ENCODE measurements at regions not wholly inside any gene's neighbourhood (a gene's known extent, or its start where the extent isn't known, plus 50 kb on each side); places are given as distances from the start of the nearest gene placed in this dataset.
"Not testable (repeated sequence)": the region's sequence is repeated elsewhere in the genome, so short reads cannot be mapped to it uniquely, and the experiment has no call there.

DNA sequence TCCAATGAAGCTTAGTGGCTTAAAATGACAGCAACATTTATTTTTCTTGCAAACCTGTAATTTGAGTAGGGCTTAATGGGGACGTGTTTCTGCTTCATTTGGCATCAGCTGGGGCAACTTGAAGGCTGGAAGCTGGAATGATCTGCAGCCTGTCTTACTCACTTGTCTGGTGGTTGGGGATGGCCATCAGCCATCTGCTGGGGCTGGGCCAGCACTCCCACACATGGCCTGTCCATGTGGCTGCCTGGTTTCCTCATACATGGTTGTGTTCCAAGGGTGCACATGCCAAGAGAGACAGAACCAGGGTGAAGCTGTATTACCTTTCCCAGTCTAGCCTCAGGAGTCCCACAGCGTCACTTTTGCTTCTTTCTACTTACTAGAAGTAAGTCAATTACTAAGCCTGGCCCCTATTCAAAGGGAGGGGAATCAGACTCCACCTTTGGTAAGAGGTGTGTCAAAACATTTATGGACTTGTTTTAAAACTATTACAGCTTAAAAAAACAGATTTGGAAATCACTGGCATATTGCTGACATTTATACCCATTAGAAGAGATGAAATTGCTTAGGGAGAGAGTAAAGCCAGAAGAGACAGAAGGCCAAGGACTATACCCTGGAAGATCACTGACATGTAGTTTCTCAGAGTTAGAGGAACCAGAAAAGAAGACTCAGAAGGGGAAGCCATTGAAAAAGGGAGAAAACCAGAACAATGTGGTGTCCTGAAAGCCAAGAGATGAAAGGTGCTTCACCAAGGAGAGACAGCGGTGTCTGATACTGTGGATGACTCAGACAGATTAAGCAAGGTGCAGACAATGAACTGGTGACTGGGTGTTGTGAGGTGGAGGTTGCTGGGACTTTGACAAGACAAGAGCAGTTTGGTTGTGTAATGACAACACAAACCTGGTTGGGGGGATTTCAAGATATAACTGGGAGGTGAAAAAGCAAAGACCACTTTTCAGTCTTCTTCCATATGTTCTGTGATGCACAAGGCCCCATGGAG is 345.2 kb downstream of the GJA1 start:
- WGBS, 2 experiments (ENCODE audit: low coverage in 1 of 2, low lambda C conversion rate in 2 of 2, missing lambda C conversion rate in 2 of 2), result 33 to 34% methylated on average over 3 of the region's 3 CpGs
- H3K36me3 ChIP-seq (ENCODE audit: low read depth), result no peaks in the 10 kb centered on the region
- in situ Hi-C loops (cut with MboI), result no loop called here
- H3K9ac ChIP-seq, result peak overlapping the region; percentile 51
- peak overlapping the region; percentile 84 for H3K27ac ChIP-seq
- TF ChIP-seq EZH2phosphoT487 (IDR thresholded peaks at IDR 0.05; ENCODE audit: insufficient read depth, low read depth), result no peak
- TF ChIP-seq EZH2 (IDR thresholded peaks at IDR 0.05; ENCODE audit: insufficient read depth, poor library complexity, severe bottlenecking), result no peak
- no peaks in the 10 kb centered on the region for H4K20me1 ChIP-seq (ENCODE audit: insufficient read depth)
- peak overlapping the region; percentile 21; the same call in 1 of the 2 replicates for H3K4me3 ChIP-seq
- peak overlapping the region; percentile 57 for H3K4me2 ChIP-seq (ENCODE audit: unreplicated experiment)
- no peaks in the 10 kb centered on the region for H3K27me3 ChIP-seq (replicated peaks; ENCODE audit: insufficient read depth)
- peak overlapping the region; percentile 30; the same call in 1 of the 2 replicates for H2AFZ ChIP-seq
- no peaks in the 10 kb centered on the region for H3K9me2 ChIP-seq (ENCODE audit: insufficient read depth)
- DNase-seq, result peak; percentile 94
- peaks cover 17% of the 10 kb centered on the region for H3F3A ChIP-seq (ENCODE audit: insufficient read depth)
- no peaks in the 10 kb centered on the region for H3K79me2 ChIP-seq (ENCODE audit: insufficient read depth)
- peaks cover 21% of the 10 kb centered on the region for H3K4me1 ChIP-seq (ENCODE audit: insufficient read depth)
- H3K9me3 ChIP-seq (ENCODE audit: low read depth), result no peaks in the 10 kb centered on the region

DNA sequence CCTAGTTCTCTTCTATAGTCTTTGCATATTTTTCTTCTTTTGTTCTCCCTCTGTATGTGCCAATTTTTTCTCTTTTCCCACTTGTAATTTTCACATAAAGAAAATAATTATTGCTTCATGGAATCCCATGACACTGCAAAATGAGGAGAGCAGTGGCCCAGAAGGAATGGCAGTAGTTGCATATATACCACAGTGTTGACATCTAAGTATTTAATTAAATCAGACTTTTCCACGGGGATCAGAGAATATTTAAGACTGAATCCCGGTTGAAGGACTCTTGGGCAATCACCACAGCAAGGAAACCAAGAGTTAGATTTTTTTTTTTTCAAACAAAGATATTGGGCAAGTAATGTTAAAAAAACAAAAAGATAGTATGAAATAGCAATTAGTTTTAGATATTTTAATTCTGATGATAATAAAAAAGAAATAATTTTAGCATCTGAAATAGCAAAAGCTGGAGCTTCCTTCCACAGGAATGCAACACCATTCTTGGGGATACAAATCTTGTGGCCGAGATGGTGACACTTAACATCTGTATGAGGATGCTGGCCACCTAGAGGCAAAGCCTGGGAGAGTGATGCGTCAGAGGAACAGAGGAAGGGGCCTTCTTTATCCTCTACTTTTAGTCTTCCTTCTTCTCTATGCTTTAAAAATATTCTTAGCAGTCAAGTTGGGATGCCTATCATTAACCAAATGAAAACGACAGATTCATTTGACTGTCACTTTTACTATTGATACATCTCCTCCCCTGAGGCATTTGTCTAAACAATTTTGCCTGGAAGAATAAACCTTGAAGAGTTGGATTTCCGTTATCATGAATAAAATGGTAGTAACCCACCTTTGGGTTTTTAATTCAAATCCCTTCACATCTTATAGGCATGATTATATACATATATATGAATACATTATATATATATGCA is 356.2 kb downstream of the GJA1 start:
- H3K4me1 ChIP-seq (ENCODE audit: insufficient read depth), result peaks cover 21% of the 10 kb centered on the region
- no peak overlapping the region for H3K27ac ChIP-seq
- DNase-seq, result peak; percentile 50
- no peaks in the 10 kb centered on the region for H3K27me3 ChIP-seq (replicated peaks; ENCODE audit: insufficient read depth)
- no peaks in the 10 kb centered on the region for H3K36me3 ChIP-seq (ENCODE audit: low read depth)
- no peaks in the 10 kb centered on the region for H4K20me1 ChIP-seq (ENCODE audit: insufficient read depth)
- TF ChIP-seq EZH2phosphoT487 (IDR thresholded peaks at IDR 0.05; ENCODE audit: insufficient read depth, low read depth) (no peak), EZH2 (IDR thresholded peaks at IDR 0.05; ENCODE audit: insufficient read depth, poor library complexity, severe bottlenecking) (no peak)
- no peaks in the 10 kb centered on the region; the same call in 1 of the 2 replicates for H3K9me2 ChIP-seq (ENCODE audit: insufficient read depth)
- H2AFZ ChIP-seq, result no peak overlapping the region
- 60% methylated on average over 6 of the region's 6 CpGs for WGBS, 2 experiments (ENCODE audit: low coverage in 1 of 2, low lambda C conversion rate in 2 of 2, missing lambda C conversion rate in 2 of 2)
- no peak overlapping the region for H3K4me2 ChIP-seq (ENCODE audit: unreplicated experiment)
- in situ Hi-C loops (cut with MboI), result no loop called here
- H3K9me3 ChIP-seq (ENCODE audit: low read depth), result no peaks in the 10 kb centered on the region
- no peak overlapping the region for H3K4me3 ChIP-seq
- no peaks in the 10 kb centered on the region for H3K79me2 ChIP-seq (ENCODE audit: insufficient read depth)
- H3K9ac ChIP-seq, result no peak overlapping the region
- H3F3A ChIP-seq (ENCODE audit: insufficient read depth), result no peaks in the 10 kb centered on the region

DNA sequence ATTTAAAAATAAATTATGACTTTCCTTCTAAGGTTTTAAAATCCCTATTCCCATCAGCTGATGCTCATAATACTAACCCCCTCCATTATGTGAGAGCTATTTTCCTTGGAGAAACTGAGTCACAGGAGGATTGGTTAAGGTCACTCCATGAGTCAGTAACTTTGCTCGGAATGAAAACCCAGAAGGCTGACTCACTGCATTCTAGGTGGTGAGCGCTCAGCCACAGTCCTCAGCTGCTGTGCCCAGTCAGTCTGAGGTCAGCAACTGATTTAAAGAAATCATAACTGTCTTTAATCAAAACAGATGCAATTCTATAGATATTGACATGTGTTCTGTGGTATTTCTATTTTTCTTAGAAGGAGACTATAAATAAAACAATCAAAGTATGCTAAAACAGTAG is 359.2 kb downstream of the GJA1 start:
- H3K4me2 ChIP-seq (ENCODE audit: unreplicated experiment), result peak overlapping the region; percentile 33
- H3K4me3 ChIP-seq, result no peak overlapping the region
- H3K9ac ChIP-seq, result peak overlapping the region; percentile 40
- no peaks in the 10 kb centered on the region for H3F3A ChIP-seq (ENCODE audit: insufficient read depth)
- H4K20me1 ChIP-seq (ENCODE audit: insufficient read depth), result no peaks in the 10 kb centered on the region
- in situ Hi-C loops (cut with MboI), result no loop called here
- no peaks in the 10 kb centered on the region for H3K27me3 ChIP-seq (replicated peaks; ENCODE audit: insufficient read depth)
- H3K36me3 ChIP-seq (ENCODE audit: low read depth), result no peaks in the 10 kb centered on the region
- peak overlapping the region; percentile 76 for H3K27ac ChIP-seq
- H3K79me2 ChIP-seq (ENCODE audit: insufficient read depth), result no peaks in the 10 kb centered on the region
- H3K4me1 ChIP-seq (ENCODE audit: insufficient read depth), result peaks cover 33% of the 10 kb centered on the region
- TF ChIP-seq EZH2phosphoT487 (IDR thresholded peaks at IDR 0.05; ENCODE audit: insufficient read depth, low read depth) (0 out of 2 replicates have a peak, but pooled peaks have one; percentile 58), EZH2 (IDR thresholded peaks at IDR 0.05; ENCODE audit: insufficient read depth, poor library complexity, severe bottlenecking) (no peak)
- no peaks in the 10 kb centered on the region for H3K9me3 ChIP-seq (ENCODE audit: low read depth)
- no peaks in the 10 kb centered on the region for H3K9me2 ChIP-seq (ENCODE audit: insufficient read depth)
- WGBS, 2 experiments (ENCODE audit: low coverage in 1 of 2, low lambda C conversion rate in 2 of 2, missing lambda C conversion rate in 2 of 2), result 0 to 2% methylated on average over 2 of the region's 2 CpGs
- peak; percentile 97 for DNase-seq
- H2AFZ ChIP-seq, result no peak overlapping the region

DNA sequence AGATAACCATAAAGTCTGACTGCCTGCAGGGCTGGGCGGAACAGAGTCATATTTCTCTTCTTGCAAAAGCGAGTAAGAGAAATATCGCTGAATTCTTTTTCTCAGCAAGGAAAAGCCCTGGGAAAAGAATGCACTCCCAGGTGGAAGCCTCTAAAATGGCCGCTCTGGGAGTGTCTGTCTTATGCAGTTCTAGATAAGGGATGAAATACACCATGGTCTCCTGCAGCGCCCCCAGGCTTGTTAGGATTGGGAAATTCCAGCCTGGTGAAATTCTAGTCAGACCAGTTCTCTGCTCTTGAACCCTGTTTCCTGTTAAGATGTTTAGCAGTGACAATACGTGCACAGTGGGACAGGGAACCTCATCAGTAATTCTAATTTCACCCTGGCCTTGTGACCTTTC is 362.2 kb downstream of the GJA1 start:
- in situ Hi-C loops (cut with MboI); H3K4me2 ChIP-seq (ENCODE audit: unreplicated experiment); H3K9me2 ChIP-seq (ENCODE audit: insufficient read depth); H3K36me3 ChIP-seq (ENCODE audit: low read depth); H2AFZ ChIP-seq; H3K9me3 ChIP-seq (ENCODE audit: low read depth); DNase-seq; H3F3A ChIP-seq (ENCODE audit: insufficient read depth); H4K20me1 ChIP-seq (ENCODE audit: insufficient read depth); H3K27ac ChIP-seq; H3K79me2 ChIP-seq (ENCODE audit: insufficient read depth); H3K27me3 ChIP-seq (replicated peaks; ENCODE audit: insufficient read depth); H3K4me3 ChIP-seq; H3K9ac ChIP-seq: not testable (repeated sequence)
- WGBS, 2 experiments (ENCODE audit: low coverage in 1 of 2, low lambda C conversion rate in 2 of 2, missing lambda C conversion rate in 2 of 2), result 98 to 100% methylated on average over 6 of the region's 6 CpGs
- peaks cover 24% of the 10 kb centered on the region for H3K4me1 ChIP-seq (ENCODE audit: insufficient read depth)

DNA sequence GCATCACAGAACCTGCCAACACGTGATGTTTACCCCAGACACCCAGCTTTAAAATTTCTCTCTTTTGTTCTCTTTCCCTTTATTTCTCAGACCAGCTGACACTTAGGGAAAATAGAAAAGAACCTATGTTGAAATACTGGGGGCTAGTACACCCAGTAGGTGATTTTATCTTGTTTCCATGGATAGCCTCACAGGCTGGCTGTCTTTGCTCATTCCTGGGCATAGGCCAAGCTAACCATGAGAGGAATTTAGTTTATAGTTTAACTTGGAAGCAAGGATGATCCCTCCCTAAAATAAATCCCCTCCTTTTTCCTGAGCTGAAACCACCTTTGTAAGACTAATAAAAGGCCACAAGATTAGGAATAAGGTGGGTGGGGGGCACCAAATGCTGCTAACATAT is 362.7 kb downstream of the GJA1 start:
- H2AFZ ChIP-seq; H4K20me1 ChIP-seq (ENCODE audit: insufficient read depth); H3K36me3 ChIP-seq (ENCODE audit: low read depth); H3K27ac ChIP-seq; H3K4me3 ChIP-seq; H3K9me2 ChIP-seq (ENCODE audit: insufficient read depth); H3K79me2 ChIP-seq (ENCODE audit: insufficient read depth); DNase-seq; H3K9me3 ChIP-seq (ENCODE audit: low read depth); H3K4me2 ChIP-seq (ENCODE audit: unreplicated experiment); H3F3A ChIP-seq (ENCODE audit: insufficient read depth); H3K9ac ChIP-seq; in situ Hi-C loops (cut with MboI); H3K27me3 ChIP-seq (replicated peaks; ENCODE audit: insufficient read depth): not testable (repeated sequence)
- peaks cover 24% of the 10 kb centered on the region for H3K4me1 ChIP-seq (ENCODE audit: insufficient read depth)
- WGBS, 2 experiments (ENCODE audit: low coverage in 1 of 2, low lambda C conversion rate in 2 of 2, missing lambda C conversion rate in 2 of 2), result 88 to 94% methylated on average over 1 of the region's 1 CpG
